HEK293 (cell line): ENCODE measurements at regions not wholly inside any gene's neighbourhood (a gene's known extent, or its start where the extent isn't known, plus 50 kb on each side); places are given as distances from the start of the nearest gene placed in this dataset.

ENCODE experiments used
- CTCF ChIA-PET: fragments of 350-600 bp; formaldehyde crosslinking; extraction: SDS; loops from one replicate; lab custom pipeline; 2021; ENCODE audit warnings: antibody characterized with exemption; lab: Yijun Ruan, JAX
- POLR2A ChIA-PET: fragments of 300-600 bp; formaldehyde crosslinking; extraction: SDS; loops from one replicate; lab custom pipeline; 2020; ENCODE audit warnings: antibody characterized with exemption, inconsistent platforms; lab: Yijun Ruan, JAX
- H3K27ac ChIP-seq: fragments of 200-500 bp; sonication (Bioruptor generic); 2 replicates; pipeline ENCODE4 v1.5.1; 2014; ENCODE audit warnings: low read depth, low read length, control low read depth, inconsistent platforms; ENCODE audit errors: extremely low read depth
- H3K36me3 ChIP-seq, 2 experiments: fragments of 200-500 bp in 1 of 2; sonication (Bioruptor generic) in 1 of 2; 1 replicate in 1 of 2; 2 replicates in 1 of 2; pipeline ENCODE4 v1.5.1; 2014 to 2017; ENCODE audit warnings: inconsistent platforms in 2 of 2, low read length in 2 of 2; ENCODE audit not compliant: control insufficient read depth in 2 of 2, insufficient read depth in 1 of 2
- H3K4me1 ChIP-seq: fragments of 200-500 bp; sonication (Bioruptor generic); 2 replicates; pipeline ENCODE4 v1.5.1; 2014; ENCODE audit warnings: mild to moderate bottlenecking, low read length, inconsistent platforms; ENCODE audit not compliant: control insufficient read depth, insufficient read depth
- H3K4me3 ChIP-seq: 2 replicates; pipeline ENCODE4 v1.5.1; 2011; ENCODE audit warnings: low read depth, mild to moderate bottlenecking, control low read depth, low read length, moderate library complexity
- H3K9me3 ChIP-seq: fragments of 200-500 bp; sonication (Bioruptor generic); 2 replicates; pipeline ENCODE4 v1.5.1; 2014; ENCODE audit warnings: low read depth, low read length, inconsistent platforms; ENCODE audit not compliant: control insufficient read depth, insufficient read depth
- GLI4 ChIP-seq: fragments of 450-650 bp; formaldehyde crosslinking; IDR thresholded peaks from 2 replicates; pipeline ENCODE4 v1.5.1; 2016; ENCODE audit warnings: missing biosample characterization, missing genetic modification characterization
- HOXA7 ChIP-seq: sonication (generic); formaldehyde crosslinking; IDR thresholded peaks from 2 replicates; pipeline ENCODE4 v1.8.1; 2022; ENCODE audit warnings: missing genetic modification reagents, borderline replicate concordance
- KLF7 ChIP-seq: fragments of 450-650 bp; formaldehyde crosslinking; IDR thresholded peaks from 2 replicates; pipeline ENCODE4 v1.5.1; 2016; ENCODE audit warnings: missing biosample characterization, missing genetic modification characterization, borderline replicate concordance
- SALL2 ChIP-seq: fragments of 450-650 bp; formaldehyde crosslinking; IDR thresholded peaks from 2 replicates; pipeline ENCODE4 v1.5.0; 2017; ENCODE audit warnings: missing biosample characterization, mild to moderate bottlenecking, missing genetic modification characterization, borderline replicate concordance
- TCF7L2 ChIP-seq: IDR thresholded peaks from 2 replicates; pipeline ENCODE4 v1.6.1; 2011; ENCODE audit warnings: low read depth, mild to moderate bottlenecking, inconsistent platforms, low read length, moderate library complexity, borderline replicate concordance
- ZBTB21 ChIP-seq: fragments of 450-650 bp; formaldehyde crosslinking; IDR thresholded peaks from 2 replicates; pipeline ENCODE4 v1.5.1; 2017; ENCODE audit warnings: missing biosample characterization, missing genetic modification characterization
- ZBTB49 ChIP-seq: fragments of 450-650 bp; formaldehyde crosslinking; IDR thresholded peaks from 2 replicates; pipeline ENCODE4 v1.5.1; 2016; ENCODE audit warnings: missing biosample characterization, missing genetic modification characterization, low read depth
- ZFP41 ChIP-seq: fragments of 450-650 bp; formaldehyde crosslinking; IDR thresholded peaks from 2 replicates; pipeline ENCODE4 v1.5.1; 2016; ENCODE audit warnings: missing biosample characterization, missing genetic modification characterization, borderline replicate concordance
- ZNF10 ChIP-seq: fragments of 450-650 bp; formaldehyde crosslinking; IDR thresholded peaks from 2 replicates; pipeline ENCODE4 v1.5.1; 2017; ENCODE audit warnings: missing biosample characterization, missing genetic modification characterization
- ZNF2 ChIP-seq: fragments of 450-650 bp; formaldehyde crosslinking; IDR thresholded peaks from 2 replicates; pipeline ENCODE4 v1.5.1; 2016; ENCODE audit warnings: missing biosample characterization, missing genetic modification characterization
- ZNF221 ChIP-seq: fragments of 450-650 bp; formaldehyde crosslinking; IDR thresholded peaks from 2 replicates; pipeline ENCODE4 v1.5.1; 2017; ENCODE audit warnings: missing biosample characterization, missing genetic modification characterization, borderline replicate concordance
- ZNF239 ChIP-seq: fragments of 450-650 bp; formaldehyde crosslinking; IDR thresholded peaks from 2 replicates; pipeline ENCODE4 v1.5.1; 2016; ENCODE audit warnings: missing biosample characterization, missing genetic modification characterization
- ZNF350 ChIP-seq: fragments of 450-650 bp; formaldehyde crosslinking; IDR thresholded peaks from 2 replicates; pipeline ENCODE4 v1.5.0; 2017; ENCODE audit warnings: missing biosample characterization, mild to moderate bottlenecking, missing genetic modification characterization
- ZNF366 ChIP-seq: fragments of 450-650 bp; formaldehyde crosslinking; conservative IDR thresholded peaks from 2 replicates; pipeline ENCODE4 v1.5.1; 2016; ENCODE audit warnings: missing biosample characterization, missing genetic modification characterization
- ZNF433 ChIP-seq: fragments of 450-650 bp; formaldehyde crosslinking; IDR thresholded peaks from 2 replicates; pipeline ENCODE4 v1.5.1; 2016; ENCODE audit warnings: missing biosample characterization, missing genetic modification characterization, low read depth
- ZNF488 ChIP-seq: fragments of 450-650 bp; formaldehyde crosslinking; IDR thresholded peaks from 2 replicates; pipeline ENCODE4 v1.5.1; 2016; ENCODE audit warnings: missing biosample characterization, missing genetic modification characterization
- ZNF501 ChIP-seq: fragments of 450-650 bp; formaldehyde crosslinking; IDR thresholded peaks from 2 replicates; pipeline ENCODE4 v1.5.1; 2016; ENCODE audit warnings: missing biosample characterization, missing genetic modification characterization
- ZNF529 ChIP-seq: fragments of 450-650 bp; formaldehyde crosslinking; IDR thresholded peaks from 2 replicates; pipeline ENCODE4 v1.5.1; 2017; ENCODE audit warnings: missing genetic modification characterization, missing biosample characterization; ENCODE audit not compliant: insufficient replicate concordance
- ZNF530 ChIP-seq: fragments of 450-650 bp; formaldehyde crosslinking; IDR thresholded peaks from 2 replicates; pipeline ENCODE4 v1.5.1; 2016; ENCODE audit warnings: low read depth, missing biosample characterization, missing genetic modification characterization
- ZNF624 ChIP-seq: fragments of 450-650 bp; formaldehyde crosslinking; IDR thresholded peaks from 2 replicates; pipeline ENCODE4 v1.5.1; 2017; ENCODE audit warnings: missing biosample characterization, missing genetic modification characterization
- ZNF654 ChIP-seq: fragments of 450-650 bp; formaldehyde crosslinking; IDR thresholded peaks from 2 replicates; pipeline ENCODE4 v1.5.1; 2016; ENCODE audit warnings: low read depth, missing biosample characterization, missing genetic modification characterization
- ZNF704 ChIP-seq: fragments of 450-650 bp; formaldehyde crosslinking; IDR thresholded peaks from 2 replicates; pipeline ENCODE4 v1.5.1; 2016; ENCODE audit warnings: missing biosample characterization, missing genetic modification characterization
- ZNF791 ChIP-seq: fragments of 450-650 bp; formaldehyde crosslinking; IDR thresholded peaks from 2 replicates; pipeline ENCODE4 v1.5.1; 2016; ENCODE audit warnings: missing biosample characterization, missing genetic modification characterization
- ZNF792 ChIP-seq: fragments of 450-650 bp; formaldehyde crosslinking; IDR thresholded peaks from 2 replicates; pipeline ENCODE4 v1.5.1; 2016; ENCODE audit warnings: missing biosample characterization, missing genetic modification characterization
- ZNF837 ChIP-seq: fragments of 450-650 bp; formaldehyde crosslinking; IDR thresholded peaks from 2 replicates; pipeline ENCODE4 v1.5.1; 2016; ENCODE audit warnings: missing biosample characterization, missing genetic modification characterization
- ZNF843 ChIP-seq: fragments of 450-650 bp; formaldehyde crosslinking; IDR thresholded peaks from 2 replicates; pipeline ENCODE4 v1.5.1; 2016; ENCODE audit warnings: missing biosample characterization, missing genetic modification characterization

GRCh38 chr3:105199217-105199616 is 167.5 kb upstream of the ALCAM start:
- H3K36me3 ChIP-seq: no peaks in the 10 kb centered on the region
- H3K9me3 ChIP-seq: no peaks in the 10 kb centered on the region
- H3K27ac ChIP-seq: no peak overlapping the region
- no peak overlapping the region for H3K4me3 ChIP-seq
- TF ChIP-seq ZNF366 (tag by site-specific recombination) (no peak), ZNF501 (tag by site-specific recombination) (no peak), ZNF239 (tag by site-specific recombination) (no peak), KLF7 (tag by site-specific recombination) (no peak), ZBTB49 (tag by site-specific recombination) (no peak), ZNF529 (no peak), TCF7L2 (no peak), ZNF704 (no peak), SALL2 (tag by site-specific recombination) (no peak), ZBTB21 (tag by site-specific recombination) (no peak), ZNF221 (tag by site-specific recombination) (no peak), ZNF488 (no peak), ZNF2 (tag by site-specific recombination) (no peak), GLI4 (tag by site-specific recombination) (no peak), ZNF837 (no peak), ZNF433 (no peak)
- ChIA-PET CTCF (no interaction called here), POLR2A (no interaction called here)
- no peaks in the 10 kb centered on the region for H3K4me1 ChIP-seq

- Histone ChIP-seq H3K27ac (no peak overlapping the region), H3K4me3 (no peak overlapping the region), H3K36me3 (no peaks in the 10 kb centered on the region), H3K9me3 (no peaks in the 10 kb centered on the region), H3K4me1 (no peaks in the 10 kb centered on the region)
- TF ChIP-seq ZNF654 (tag by site-specific recombination) (no peak), ZNF350 (no peak), ZNF221 (tag by site-specific recombination) (no peak), ZNF624 (tag by site-specific recombination) (no peak), ZNF843 (tag by site-specific recombination) (no peak)
- POLR2A ChIA-PET: no interaction called here
- CTCF ChIA-PET: no interaction called here
Observed at GRCh38 chr3:105210141-105210540, 156.6 kb upstream of the ALCAM start.

GRCh38 chr3:105214590-105214989 is 152.1 kb upstream of the ALCAM start:
- Histone ChIP-seq H3K36me3 (no peaks in the 10 kb centered on the region), H3K9me3 (no peaks in the 10 kb centered on the region), H3K27ac (no peak overlapping the region), H3K4me3 (no peak overlapping the region), H3K4me1 (no peaks in the 10 kb centered on the region)
- CTCF ChIA-PET: no interaction called here
- no peak for TF ChIP-seq ZNF488
- no peak for TF ChIP-seq ZNF530 (tag by site-specific recombination)
- TF ChIP-seq ZNF366 (tag by site-specific recombination): no peak
- TF ChIP-seq ZFP41 (tag by site-specific recombination): no peak
- no peak for TF ChIP-seq ZNF654 (tag by site-specific recombination)
- TF ChIP-seq HOXA7 (CRISPR knock-in tag): no peak
- TF ChIP-seq ZNF791 (tag by site-specific recombination): no peak
- TF ChIP-seq ZNF10 (tag by site-specific recombination): no peak
- no peak for TF ChIP-seq ZNF792
- POLR2A ChIA-PET: no interaction called here
